ENCODE measurements at regions not wholly inside any gene's neighbourhood (a gene's known extent, or its start where the extent isn't known, plus 50 kb on each side); places are given as distances from the start of the nearest gene placed in this dataset.

- DNase-seq = no peak
These were observed 68.3 kb upstream of the EDN1 start for GRCh38 chr6:12221856-12222255.

GRCh38 chr6:12222405-12223366, 67.5 kb upstream of the EDN1 start:
- DNase-seq = no peak

GRCh38 chr6:12223383-12223782, 66.8 kb upstream of the EDN1 start:
- no peak for DNase-seq

- no peak for DNase-seq
These were observed 65.9 kb upstream of the EDN1 start for GRCh38 chr6:12224251-12224650.

- no peak for DNase-seq
These were observed 61.6 kb upstream of the EDN1 start for GRCh38 chr6:12228447-12229146.

GRCh38 chr6:12229332-12229731, 60.8 kb upstream of the EDN1 start:
- DNase-seq = no peak

- no peak for DNase-seq
These were observed 59.6 kb upstream of the EDN1 start for GRCh38 chr6:12230523-12230922.

- no peak for DNase-seq
These were observed 57.8 kb upstream of the EDN1 start for GRCh38 chr6:12232339-12232738.

- no peak for DNase-seq
These were observed 57.3 kb upstream of the EDN1 start for GRCh38 chr6:12232821-12233220.

- peak; percentile 49 for DNase-seq
These were observed 56.2 kb upstream of the EDN1 start for GRCh38 chr6:12233693-12234571.

GRCh38 chr6:12235341-12235740, 54.8 kb upstream of the EDN1 start:
- DNase-seq = no peak

- no peak for DNase-seq
These were observed 51.9 kb upstream of the EDN1 start for GRCh38 chr6:12238219-12238618.

Measured in femur (tissue), 1 donor.